Lower leg skin (tissue), 3 donors: ENCODE measurements at regions not wholly inside any gene's neighbourhood (a gene's known extent, or its start where the extent isn't known, plus 50 kb on each side); places are given as distances from the start of the nearest gene placed in this dataset.

Experiments
- CTCF ChIP-seq, 3 donors: fragments of 450-650 bp; IDR thresholded peaks; one replicate each; pipeline ENCODE4 v1.5.1; 2016; ENCODE audit warnings: antibody characterized with exemption in 3 of 3, mild to moderate bottlenecking in 3 of 3, moderate library complexity in 2 of 3
- POLR2A ChIP-seq, 2 donors: fragments of 450-650 bp; IDR thresholded peaks; one replicate each; pipeline ENCODE4 v1.6.1; 2016 to 2017; ENCODE audit warnings: antibody characterized with exemption in 2 of 2, mild to moderate bottlenecking in 1 of 2, moderate library complexity in 1 of 2

GRCh38 chr5:96573513-96573894, 88.7 kb upstream of the CAST start:
- TF ChIP-seq CTCF (IDR thresholded peaks at IDR 0.05): no peak
- no peak for TF ChIP-seq POLR2A (IDR thresholded peaks at IDR 0.05)
